Fibroblast of pulmonary artery (primary cell): ENCODE measurements at regions not wholly inside any gene's neighbourhood (a gene's known extent, or its start where the extent isn't known, plus 50 kb on each side); places are given as distances from the start of the nearest gene placed in this dataset.
"Not testable (repeated sequence)": the region's sequence is repeated elsewhere in the genome, so short reads cannot be mapped to it uniquely, and the experiment has no call there.

Source experiments
- DNase-seq: peaks from one replicate; pipeline ENCODE4 v3.0.0-alpha.2; 2010; ENCODE audit warnings: low read depth
- H3K4me3 ChIP-seq: replicated peaks from 2 replicates; pipeline ENCODE4 v1.5.1; 2011; ENCODE audit warnings: low read depth, mild to moderate bottlenecking, control low read depth, low read length, moderate library complexity
- TF ChIP-seq, protein P1 (sequence below): IDR thresholded peaks from 2 replicates; pipeline ENCODE4 v1.5.1; 2011; ENCODE audit warnings: mild to moderate bottlenecking, control low read depth, low read length, inconsistent platforms; ENCODE audit errors: missing control alignments

DNA sequence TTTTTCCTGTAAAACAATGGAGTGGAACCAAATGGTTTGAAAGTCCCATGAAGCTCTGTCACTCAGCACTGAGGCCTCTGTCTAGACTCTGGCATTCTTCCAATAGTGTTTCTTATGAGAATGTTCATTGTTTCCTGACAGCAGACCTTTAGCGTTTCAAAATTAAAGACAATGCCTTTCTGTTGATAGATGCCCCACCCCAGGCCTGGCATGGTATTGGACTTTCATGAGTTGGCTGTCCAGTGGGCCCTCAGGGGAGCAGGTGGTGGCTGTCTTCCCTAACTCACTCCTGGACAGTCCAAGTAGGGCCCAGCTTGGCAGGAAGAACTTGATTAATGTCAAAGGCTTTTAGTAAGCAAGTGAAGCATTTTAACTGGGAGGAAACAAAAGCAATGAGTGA, 186.5 kb upstream of the CCL2 start:
- DNase-seq, result no peak
- TF ChIP-seq, protein P1, sequence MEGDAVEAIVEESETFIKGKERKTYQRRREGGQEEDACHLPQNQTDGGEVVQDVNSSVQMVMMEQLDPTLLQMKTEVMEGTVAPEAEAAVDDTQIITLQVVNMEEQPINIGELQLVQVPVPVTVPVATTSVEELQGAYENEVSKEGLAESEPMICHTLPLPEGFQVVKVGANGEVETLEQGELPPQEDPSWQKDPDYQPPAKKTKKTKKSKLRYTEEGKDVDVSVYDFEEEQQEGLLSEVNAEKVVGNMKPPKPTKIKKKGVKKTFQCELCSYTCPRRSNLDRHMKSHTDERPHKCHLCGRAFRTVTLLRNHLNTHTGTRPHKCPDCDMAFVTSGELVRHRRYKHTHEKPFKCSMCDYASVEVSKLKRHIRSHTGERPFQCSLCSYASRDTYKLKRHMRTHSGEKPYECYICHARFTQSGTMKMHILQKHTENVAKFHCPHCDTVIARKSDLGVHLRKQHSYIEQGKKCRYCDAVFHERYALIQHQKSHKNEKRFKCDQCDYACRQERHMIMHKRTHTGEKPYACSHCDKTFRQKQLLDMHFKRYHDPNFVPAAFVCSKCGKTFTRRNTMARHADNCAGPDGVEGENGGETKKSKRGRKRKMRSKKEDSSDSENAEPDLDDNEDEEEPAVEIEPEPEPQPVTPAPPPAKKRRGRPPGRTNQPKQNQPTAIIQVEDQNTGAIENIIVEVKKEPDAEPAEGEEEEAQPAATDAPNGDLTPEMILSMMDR, result no peak

DNA sequence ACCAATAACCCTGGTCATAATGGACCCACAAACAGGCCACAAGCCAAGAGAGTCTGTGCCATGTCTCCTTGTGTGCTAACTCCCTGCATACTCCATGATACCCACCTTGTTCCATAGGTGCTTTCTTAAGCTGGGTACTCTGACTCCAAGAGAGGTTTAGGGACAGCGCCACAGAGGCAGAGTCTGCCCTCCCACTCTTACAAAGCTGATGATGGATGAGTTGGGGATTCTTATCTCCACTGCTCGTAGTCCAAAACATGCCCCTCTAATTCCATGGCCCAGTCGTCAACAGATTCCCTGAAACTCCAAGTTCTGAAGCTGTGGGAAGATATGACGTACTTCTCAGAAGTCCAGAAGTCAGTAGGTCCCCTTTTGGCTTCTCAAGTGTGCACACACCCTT, 184.4 kb upstream of the CCL2 start:
- TF ChIP-seq, protein P1, result no peak
- no peak for DNase-seq
- no peak overlapping the region for H3K4me3 ChIP-seq

More for the DNA sequence above, 186.5 kb upstream of the CCL2 start:
- H3K4me3 ChIP-seq, result no peak overlapping the region

DNA sequence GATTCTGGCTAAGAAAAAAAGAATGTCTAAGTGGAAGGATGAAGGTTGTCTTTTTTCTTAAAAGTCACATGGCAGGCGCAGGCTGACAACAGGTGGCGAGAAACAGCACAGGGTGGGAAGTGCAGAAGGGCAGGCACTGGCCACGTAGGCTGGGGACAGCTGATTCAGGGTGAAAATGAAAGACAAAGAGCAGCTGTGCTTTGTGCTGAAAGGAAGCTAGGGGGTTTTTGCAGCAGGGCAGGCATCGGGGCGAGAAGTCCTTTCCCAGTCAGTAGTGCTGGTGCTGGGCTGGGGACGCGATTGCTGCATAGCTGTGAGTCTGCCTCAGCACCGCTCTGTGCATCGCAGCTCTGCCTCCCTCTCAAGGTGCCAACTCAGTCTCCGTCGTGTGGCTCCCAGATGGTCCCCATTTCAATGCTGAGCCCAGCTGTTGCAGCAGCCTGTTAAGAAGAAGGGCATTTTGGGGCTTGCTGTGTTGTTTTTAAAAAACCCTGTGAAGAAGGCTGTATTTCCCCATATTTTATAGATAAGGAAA, 183.1 kb upstream of the CCL2 start:
- no peak overlapping the region for H3K4me3 ChIP-seq
- TF ChIP-seq, protein P1, result no peak
- DNase-seq, result no peak

DNA sequence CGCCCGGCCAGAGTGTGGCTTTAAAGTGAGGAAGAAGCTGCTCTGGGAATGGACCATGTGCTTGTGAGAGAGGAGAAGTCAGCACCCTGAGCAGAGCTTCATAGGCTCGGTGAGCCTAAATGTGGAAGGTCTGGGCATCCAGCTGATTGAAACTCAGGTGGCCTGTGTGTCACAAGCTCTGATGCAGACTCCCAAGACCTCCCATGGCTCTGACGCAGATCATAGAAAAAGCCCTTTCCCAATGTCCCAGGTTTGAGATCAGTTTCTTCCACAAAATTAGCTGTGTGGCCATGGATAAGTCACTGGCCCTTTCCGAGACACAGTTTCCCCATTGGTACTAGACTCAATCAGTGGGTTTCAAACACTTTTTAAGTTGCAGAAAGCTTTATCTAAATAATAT, 180.0 kb upstream of the CCL2 start:
- TF ChIP-seq, protein P1, result no peak
- DNase-seq, result no peak
- H3K4me3 ChIP-seq, result no peak overlapping the region

DNA sequence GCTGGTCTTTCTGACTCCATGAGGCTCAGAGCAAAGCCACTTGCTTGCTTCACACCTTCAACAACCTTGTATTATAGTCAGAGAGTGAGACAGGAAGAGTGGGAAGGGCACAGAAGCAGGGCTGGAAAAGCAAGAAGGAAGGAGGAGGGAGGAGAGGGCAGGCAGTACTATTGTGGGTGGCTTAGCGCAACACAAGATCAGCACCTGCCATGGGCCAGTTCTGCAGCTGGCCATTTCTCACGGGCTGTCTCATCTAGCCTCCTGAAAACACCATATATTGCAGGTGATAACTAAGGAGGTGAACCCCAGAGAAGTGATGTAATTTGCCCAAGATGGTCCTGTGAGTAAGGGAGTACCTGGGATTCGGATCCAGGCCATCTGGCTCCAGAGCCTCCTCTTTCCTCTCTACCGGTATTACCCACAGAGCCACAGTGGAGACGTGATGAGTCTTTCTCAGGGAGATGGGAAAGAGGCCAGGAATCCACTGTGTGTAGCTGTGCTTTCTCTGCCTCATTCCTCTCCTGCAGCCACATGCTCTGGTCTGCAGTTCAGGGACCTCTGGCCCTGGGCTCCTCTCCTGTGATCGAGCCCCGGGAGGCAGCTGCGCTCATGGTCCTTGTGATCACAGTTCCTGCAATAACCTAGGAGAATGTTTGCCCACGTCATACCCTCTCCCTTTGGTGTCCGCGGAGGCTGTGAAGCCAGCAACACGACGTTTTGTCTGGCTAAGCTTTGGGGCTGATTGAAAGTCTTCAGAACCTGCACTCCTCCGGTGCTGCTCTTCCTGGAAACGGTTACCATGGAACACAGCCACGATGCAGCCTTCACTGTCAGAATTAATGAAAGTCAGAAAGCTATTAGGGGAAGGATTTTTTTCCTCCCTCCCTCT, 178.1 kb upstream of the CCL2 start:
- TF ChIP-seq, protein P1, result no peak
- no peak for DNase-seq
- no peak overlapping the region for H3K4me3 ChIP-seq

DNA sequence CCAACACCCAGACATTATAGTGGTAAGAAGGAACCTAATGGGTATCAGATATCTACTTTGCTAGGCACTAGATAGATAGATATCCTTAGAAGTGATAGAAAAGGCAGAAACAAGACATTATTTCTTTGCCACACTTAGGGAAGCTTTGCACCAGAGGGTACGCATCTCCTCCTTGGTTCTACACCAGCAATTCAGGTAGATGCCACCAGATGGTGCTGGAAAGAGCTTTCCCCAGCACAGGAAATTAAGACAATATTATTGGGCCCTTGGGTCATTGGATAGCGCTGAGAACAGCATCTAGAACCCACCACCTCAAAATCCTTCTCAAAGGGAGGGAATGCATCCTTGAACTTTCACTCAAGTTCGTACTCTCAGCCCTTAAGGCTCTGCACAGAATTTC, 173.8 kb upstream of the CCL2 start:
- TF ChIP-seq, protein P1, result peak; percentile 48
- no peak overlapping the region for H3K4me3 ChIP-seq
- peak; percentile 17 for DNase-seq

DNA sequence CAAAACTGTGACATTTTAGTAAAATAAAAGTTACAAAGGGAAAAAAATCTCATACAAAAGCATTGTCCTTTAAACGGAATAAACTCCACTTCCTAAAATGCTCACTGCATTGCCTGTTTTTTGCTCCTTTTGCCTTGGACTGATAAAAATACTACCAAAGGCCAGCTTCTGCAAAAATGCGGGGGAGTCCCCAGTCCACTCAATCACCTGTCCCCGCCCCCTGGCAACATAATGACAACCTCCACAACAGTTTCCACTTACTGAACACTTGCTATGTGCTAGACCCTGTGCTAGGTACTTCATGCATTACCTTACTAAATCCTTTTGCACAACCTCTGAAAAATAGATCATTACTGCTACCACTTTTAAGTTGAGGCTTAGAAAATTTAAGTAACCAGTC, 172.7 kb upstream of the CCL2 start:
- H3K4me3 ChIP-seq, result no peak overlapping the region
- DNase-seq, result no peak
- TF ChIP-seq, protein P1, result no peak

DNA sequence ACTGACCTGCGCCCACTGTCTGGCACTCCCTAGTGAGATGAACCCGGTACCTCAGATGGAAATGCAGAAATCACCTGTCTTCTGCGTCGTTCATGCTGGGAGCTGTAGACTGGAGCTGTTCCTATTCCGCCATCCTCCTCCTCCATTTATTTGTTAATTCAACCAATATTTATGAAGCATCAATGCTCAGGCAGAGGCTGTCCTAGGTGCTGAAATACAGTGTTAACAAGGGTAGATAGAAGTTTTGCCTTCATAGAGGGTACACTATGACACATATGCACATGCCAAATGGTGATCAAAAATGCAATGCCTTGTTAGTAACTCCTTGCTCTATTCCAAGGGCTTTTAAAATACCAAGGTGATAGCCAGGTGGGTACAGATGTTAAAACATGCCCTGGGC, 166.0 kb upstream of the CCL2 start:
- DNase-seq, H3K4me3 ChIP-seq: not testable (repeated sequence)
